ENCODE measurements at regions not wholly inside any gene's neighbourhood (a gene's known extent, or its start where the extent isn't known, plus 50 kb on each side); places are given as distances from the start of the nearest gene placed in this dataset.

DNA sequence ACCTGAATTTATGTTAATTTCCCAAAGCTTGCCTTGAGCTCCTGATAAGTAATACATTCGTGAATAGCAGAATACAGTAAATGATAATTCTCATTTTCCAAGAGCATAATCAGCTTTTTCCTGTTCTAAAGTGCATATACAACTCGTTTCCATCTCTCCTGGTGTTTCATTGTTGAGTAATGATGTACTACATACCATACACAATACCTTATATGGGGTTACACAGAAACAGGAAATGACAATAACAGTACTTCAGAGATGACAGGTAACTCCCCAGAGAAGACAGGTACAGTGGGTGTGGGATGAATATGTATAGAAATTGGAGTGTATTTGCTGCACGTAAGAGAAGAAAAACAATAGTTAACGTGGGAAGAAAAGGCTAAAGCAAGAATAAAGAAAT, 287.1 kb downstream of the TENT4A start:
- H3K4me3 Mint-ChIP-seq (ENCODE audit: unreplicated experiment): no peak overlapping the region
- no peak overlapping the region for H3K27ac Mint-ChIP-seq (ENCODE audit: unreplicated experiment)
- DNase-seq (ENCODE audit: extremely low spot score, unreplicated experiment): no peak
- H3K4me1 Mint-ChIP-seq (ENCODE audit: unreplicated experiment): no peaks in the 10 kb centered on the region
- H3K9me3 Mint-ChIP-seq (ENCODE audit: unreplicated experiment): peaks cover 37% of the 10 kb centered on the region
- TF ChIP-seq, protein P1, sequence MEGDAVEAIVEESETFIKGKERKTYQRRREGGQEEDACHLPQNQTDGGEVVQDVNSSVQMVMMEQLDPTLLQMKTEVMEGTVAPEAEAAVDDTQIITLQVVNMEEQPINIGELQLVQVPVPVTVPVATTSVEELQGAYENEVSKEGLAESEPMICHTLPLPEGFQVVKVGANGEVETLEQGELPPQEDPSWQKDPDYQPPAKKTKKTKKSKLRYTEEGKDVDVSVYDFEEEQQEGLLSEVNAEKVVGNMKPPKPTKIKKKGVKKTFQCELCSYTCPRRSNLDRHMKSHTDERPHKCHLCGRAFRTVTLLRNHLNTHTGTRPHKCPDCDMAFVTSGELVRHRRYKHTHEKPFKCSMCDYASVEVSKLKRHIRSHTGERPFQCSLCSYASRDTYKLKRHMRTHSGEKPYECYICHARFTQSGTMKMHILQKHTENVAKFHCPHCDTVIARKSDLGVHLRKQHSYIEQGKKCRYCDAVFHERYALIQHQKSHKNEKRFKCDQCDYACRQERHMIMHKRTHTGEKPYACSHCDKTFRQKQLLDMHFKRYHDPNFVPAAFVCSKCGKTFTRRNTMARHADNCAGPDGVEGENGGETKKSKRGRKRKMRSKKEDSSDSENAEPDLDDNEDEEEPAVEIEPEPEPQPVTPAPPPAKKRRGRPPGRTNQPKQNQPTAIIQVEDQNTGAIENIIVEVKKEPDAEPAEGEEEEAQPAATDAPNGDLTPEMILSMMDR (IDR thresholded peaks at IDR 0.05): no peak
- no peaks in the 10 kb centered on the region for H3K36me3 Mint-ChIP-seq (ENCODE audit: unreplicated experiment)
- no peaks in the 10 kb centered on the region for H3K27me3 Mint-ChIP-seq (ENCODE audit: unreplicated experiment)

DNA sequence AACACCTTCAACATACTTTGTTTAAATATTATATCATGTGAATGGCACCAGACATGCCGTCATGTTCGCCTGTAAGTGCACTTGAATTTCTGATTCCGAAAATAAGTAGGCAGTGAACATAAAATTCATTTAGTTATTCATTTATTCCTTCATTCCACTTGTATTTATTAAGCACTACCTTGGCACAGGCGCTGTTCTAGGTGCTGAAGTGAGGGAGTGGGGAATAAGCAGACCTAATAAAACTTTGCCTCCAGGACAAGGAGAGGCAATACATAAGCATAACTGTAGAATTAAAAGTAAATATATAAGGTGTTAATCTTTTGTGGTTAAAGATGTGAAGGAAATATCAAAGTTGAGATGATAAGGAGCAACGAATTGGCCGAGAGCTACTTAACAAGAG, 297.4 kb downstream of the TENT4A start:
- no peaks in the 10 kb centered on the region for H3K4me1 Mint-ChIP-seq (ENCODE audit: unreplicated experiment)
- no peak overlapping the region for H3K27ac Mint-ChIP-seq (ENCODE audit: unreplicated experiment)
- no peaks in the 10 kb centered on the region for H3K27me3 Mint-ChIP-seq (ENCODE audit: unreplicated experiment)
- no peaks in the 10 kb centered on the region for H3K36me3 Mint-ChIP-seq (ENCODE audit: unreplicated experiment)
- no peak for DNase-seq (ENCODE audit: extremely low spot score, unreplicated experiment)
- peaks cover 20% of the 10 kb centered on the region for H3K9me3 Mint-ChIP-seq (ENCODE audit: unreplicated experiment)
- no peak overlapping the region for H3K4me3 Mint-ChIP-seq (ENCODE audit: unreplicated experiment)
- TF ChIP-seq, protein P1 (IDR thresholded peaks at IDR 0.05): no peak

DNA sequence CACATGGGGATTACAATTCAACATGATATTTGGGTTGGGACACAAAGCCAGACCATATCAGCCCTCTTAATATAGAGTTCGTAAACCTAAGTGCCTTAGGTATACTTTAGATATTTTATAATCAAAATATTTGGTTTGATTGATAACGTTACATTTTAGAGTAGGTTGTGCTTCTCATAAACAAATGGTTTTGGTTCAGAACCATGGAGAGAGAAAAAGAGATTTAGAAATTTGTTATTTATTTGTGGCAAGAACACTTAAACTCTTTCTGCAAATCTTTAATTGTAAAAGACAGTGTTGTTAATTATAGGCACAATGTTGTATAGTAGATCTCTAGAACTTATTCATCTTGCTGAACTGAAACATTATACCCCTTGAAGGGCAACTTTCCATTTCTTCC, 298.8 kb downstream of the TENT4A start:
- H3K4me1 Mint-ChIP-seq (ENCODE audit: unreplicated experiment): no peaks in the 10 kb centered on the region
- peaks cover 20% of the 10 kb centered on the region for H3K9me3 Mint-ChIP-seq (ENCODE audit: unreplicated experiment)
- H3K36me3 Mint-ChIP-seq (ENCODE audit: unreplicated experiment): no peaks in the 10 kb centered on the region
- TF ChIP-seq, protein P1 (IDR thresholded peaks at IDR 0.05): no peak
- no peak overlapping the region for H3K27ac Mint-ChIP-seq (ENCODE audit: unreplicated experiment)
- H3K27me3 Mint-ChIP-seq (ENCODE audit: unreplicated experiment): no peaks in the 10 kb centered on the region
- no peak overlapping the region for H3K4me3 Mint-ChIP-seq (ENCODE audit: unreplicated experiment)
- DNase-seq (ENCODE audit: extremely low spot score, unreplicated experiment): no peak

DNA sequence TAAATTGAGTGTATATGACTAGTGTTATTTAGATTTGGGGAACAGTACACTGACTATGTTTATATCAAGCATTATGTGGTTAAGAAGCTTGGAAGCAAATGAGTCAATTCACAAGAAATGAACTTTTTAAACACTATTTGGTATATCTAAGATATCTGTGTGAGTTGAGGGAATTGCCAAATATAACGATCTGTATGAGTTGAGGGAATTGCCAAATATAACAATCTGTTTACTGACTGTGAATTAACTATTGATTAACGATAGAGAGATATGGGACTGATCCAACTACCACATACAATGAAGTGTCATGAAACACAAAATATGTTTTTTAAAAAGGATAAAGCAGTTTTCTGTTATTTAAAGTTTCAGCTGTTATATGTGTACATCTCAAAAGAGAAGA, 301.4 kb downstream of the TENT4A start:
- Mint-ChIP-seq H3K4me1 (ENCODE audit: unreplicated experiment) (no peaks in the 10 kb centered on the region), H3K36me3 (ENCODE audit: unreplicated experiment) (no peaks in the 10 kb centered on the region), H3K4me3 (ENCODE audit: unreplicated experiment) (no peak overlapping the region), H3K27me3 (ENCODE audit: unreplicated experiment) (no peaks in the 10 kb centered on the region), H3K9me3 (ENCODE audit: unreplicated experiment) (peaks cover 15% of the 10 kb centered on the region), H3K27ac (ENCODE audit: unreplicated experiment) (no peak overlapping the region)
- TF ChIP-seq, protein P1 (IDR thresholded peaks at IDR 0.05): no peak
- no peak for DNase-seq (ENCODE audit: extremely low spot score, unreplicated experiment)

DNA sequence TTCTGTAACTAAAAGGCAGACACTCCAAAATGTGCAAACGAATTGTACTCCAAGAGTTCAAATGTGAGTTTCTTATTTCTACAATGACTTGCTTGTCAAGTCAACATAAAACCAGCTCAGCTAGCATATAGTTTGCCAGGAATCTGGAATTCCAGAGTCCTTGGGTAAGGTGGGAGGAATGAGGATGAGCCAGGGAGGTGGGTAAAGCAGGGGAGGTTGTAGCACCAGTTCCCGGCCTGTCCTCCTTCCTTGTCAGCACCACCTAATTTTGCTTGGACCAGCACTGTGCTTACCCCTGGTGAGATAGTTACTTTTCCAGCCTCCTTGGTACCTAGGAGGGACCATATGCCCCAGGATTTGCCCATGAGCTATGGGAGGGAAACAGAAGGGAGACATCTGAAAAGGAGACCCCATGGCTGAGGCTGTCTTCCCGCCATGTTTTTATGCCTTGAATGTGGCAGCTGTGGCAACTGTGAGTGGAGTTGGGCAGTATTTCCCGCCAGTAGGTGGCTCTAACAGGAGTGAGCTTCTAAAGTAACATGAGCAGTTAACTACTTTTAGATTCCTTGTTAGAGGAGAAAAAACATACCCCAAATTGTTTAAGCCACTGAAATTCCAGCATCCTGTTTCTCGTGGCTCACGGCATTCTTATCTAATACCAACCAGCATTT, 302.5 kb downstream of the TENT4A start:
- H3K9me3 Mint-ChIP-seq (ENCODE audit: unreplicated experiment): peaks cover 25% of the 10 kb centered on the region
- H3K4me1 Mint-ChIP-seq (ENCODE audit: unreplicated experiment): no peaks in the 10 kb centered on the region
- TF ChIP-seq, protein P1 (IDR thresholded peaks at IDR 0.05): no peak
- no peak for DNase-seq (ENCODE audit: extremely low spot score, unreplicated experiment)
- no peaks in the 10 kb centered on the region for H3K27me3 Mint-ChIP-seq (ENCODE audit: unreplicated experiment)
- no peak overlapping the region for H3K4me3 Mint-ChIP-seq (ENCODE audit: unreplicated experiment)
- H3K27ac Mint-ChIP-seq (ENCODE audit: unreplicated experiment): no peak overlapping the region
- no peaks in the 10 kb centered on the region for H3K36me3 Mint-ChIP-seq (ENCODE audit: unreplicated experiment)
